Gastrocnemius medialis (tissue), 4 donors: ENCODE measurements at regions not wholly inside any gene's neighbourhood (a gene's known extent, or its start where the extent isn't known, plus 50 kb on each side); places are given as distances from the start of the nearest gene placed in this dataset.

ENCODE experiments used
- ATAC-seq, 2 donors: fragments of 150-250 bp; one replicate each; pipeline ENCODE4 v1.9.1; 2016
- DNase-seq, 2 donors: peaks; one replicate each; pipeline ENCODE4 v3.0.0-alpha.2; 2019
- H3K27ac ChIP-seq, 4 donors: fragments of 200-600 bp; sonication (generic); 1 replicate in 1 of 4; 2 replicates in 3 of 4; pipeline ENCODE4 v1.5.1; 2016 to 2018; ENCODE audit warnings: mild to moderate bottlenecking in 2 of 4, moderate library complexity in 1 of 4
- H3K27me3 ChIP-seq, 3 donors: fragments of 200-600 bp; sonication (generic) in 2 of 3; 1 replicate in 1 of 3; 2 replicates in 2 of 3; pipeline versions ENCODE4 v1.5.1 to v1.6.0; 2016 to 2019; ENCODE audit warnings: mild to moderate bottlenecking in 1 of 3, moderate library complexity in 1 of 3
- H3K36me3 ChIP-seq, 2 donors: fragments of 200-600 bp; sonication (generic) in 1 of 2; one replicate each; pipeline ENCODE4 v1.5.1; 2017 to 2018
- H3K4me1 ChIP-seq, 2 donors: fragments of 200-600 bp; sonication (generic) in 1 of 2; one replicate each; pipeline ENCODE4 v1.5.1; 2016 to 2017; ENCODE audit warnings: mild to moderate bottlenecking in 2 of 2
- H3K4me3 ChIP-seq, 4 donors: fragments of 200-600 bp; sonication (generic) in 3 of 4; 1 replicate in 1 of 4; 2 replicates in 3 of 4; pipeline ENCODE4 v1.5.1; 2016 to 2019; ENCODE audit warnings: mild to moderate bottlenecking in 2 of 4
- H3K9me3 ChIP-seq, 3 donors: fragments of 200-600 bp; sonication (generic) in 2 of 3; 1 replicate in 1 of 3; 2 replicates in 2 of 3; pipeline ENCODE4 v1.5.1; 2016 to 2019
- CTCF ChIP-seq, 5 experiments: fragments of 450-650 bp in 3 of 5; fragments of 200-600 bp in 2 of 5; sonication (generic) in 2 of 5; IDR thresholded peaks in 4 of 5; conservative IDR thresholded peaks in 1 of 5; 1 replicate in 4 of 5; 2 replicates in 1 of 5; pipeline ENCODE4 v1.5.1; 2016 to 2019; ENCODE audit warnings: antibody characterized with exemption in 5 of 5, mild to moderate bottlenecking in 3 of 5, moderate library complexity in 3 of 5
- POLR2A ChIP-seq, 2 donors: fragments of 450-650 bp; IDR thresholded peaks; one replicate each; pipeline ENCODE4 v1.6.1; 2017; ENCODE audit warnings: antibody characterized with exemption in 2 of 2, mild to moderate bottlenecking in 2 of 2, moderate library complexity in 2 of 2
- in situ Hi-C, 4 donors: fragments of 200-750 bp; cut with MboI; loops; one replicate each; pipeline versions ENCODE4 v1.15.0 to v1.8.0; 2017; ENCODE audit warnings: low sequenced_read_pairs in 4 of 4
- intact Hi-C: fragments of 100-400 bp; cut with DNase I; formaldehyde crosslinking; loops from one replicate; pipeline ENCODE4 v1.15.1; 2023; ENCODE audit warnings: low total_unique reads

- no peak overlapping the region for H3K4me3 ChIP-seq
- intact Hi-C loops, result no loop called here
- H3K36me3 ChIP-seq, result no peaks in the 10 kb centered on the region
- no peaks in the 10 kb centered on the region for H3K4me1 ChIP-seq
- H3K9me3 ChIP-seq, result no peaks in the 10 kb centered on the region
- H3K27ac ChIP-seq, result no peak overlapping the region
- DNase-seq (no peak), ATAC-seq (no peak)
- in situ Hi-C loops, result no loop called here
- H3K27me3 ChIP-seq, result peaks cover 0 to 18% (median 4%) of the 10 kb centered on the region in 3 donors
- TF ChIP-seq POLR2A (IDR thresholded peaks at IDR 0.05), result no peak
- TF ChIP-seq CTCF (IDR thresholded peaks at IDR 0.05 in 4 of 5, conservative IDR thresholded peaks at IDR 0.05 in 1 of 5), result no peak
These were observed 74.4 kb upstream of the ZC3H12A start for GRCh38 chr1:37399830-37400464.

- Histone ChIP-seq H3K4me1 (no peaks in the 10 kb centered on the region), H3K27ac (no peak overlapping the region), H3K9me3 (no peaks in the 10 kb centered on the region), H3K4me3 (no peak overlapping the region), H3K36me3 (no peaks in the 10 kb centered on the region), H3K27me3 (peaks cover 0 to 11% (median 4%) of the 10 kb centered on the region in 3 donors)
- intact Hi-C loops (no loop called here), in situ Hi-C loops (no loop called here)
- DNase-seq (no peak), ATAC-seq (no peak)
- no peak for TF ChIP-seq POLR2A (IDR thresholded peaks at IDR 0.05)
- TF ChIP-seq CTCF (IDR thresholded peaks at IDR 0.05 in 4 of 5, conservative IDR thresholded peaks at IDR 0.05 in 1 of 5), result no peak
These were observed 73.7 kb upstream of the ZC3H12A start for GRCh38 chr1:37400466-37401225.

- in situ Hi-C loops, result no loop called here
These were observed 71.2 kb upstream of the ZC3H12A start for GRCh38 chr1:37403166-37403565.

GRCh38 chr1:37404711-37405110 is 69.7 kb upstream of the ZC3H12A start:
- peaks cover 0 to 5% (median 3%) of the 10 kb centered on the region in 3 donors for H3K27me3 ChIP-seq
- H3K4me3 ChIP-seq, result no peak overlapping the region
- TF ChIP-seq POLR2A (IDR thresholded peaks at IDR 0.05) (no peak), CTCF (IDR thresholded peaks at IDR 0.05 in 4 of 5, conservative IDR thresholded peaks at IDR 0.05 in 1 of 5) (no peak)
- H3K27ac ChIP-seq, result no peak overlapping the region
- H3K4me1 ChIP-seq, result no peaks in the 10 kb centered on the region
- DNase-seq (no peak), ATAC-seq (no peak)
- no peaks in the 10 kb centered on the region for H3K36me3 ChIP-seq
- intact Hi-C loops, result no loop called here
- in situ Hi-C loops, result no loop called here
- no peaks in the 10 kb centered on the region for H3K9me3 ChIP-seq

More at GRCh38 chr1:37403166-37403565, 71.2 kb upstream of the ZC3H12A start:
- no peak for DNase-seq
- Histone ChIP-seq H3K27ac (no peak overlapping the region), H3K4me3 (no peak overlapping the region), H3K27me3 (peaks cover 0 to 3% (median 0%) of the 10 kb centered on the region in 3 donors), H3K9me3 (no peaks in the 10 kb centered on the region), H3K36me3 (no peaks in the 10 kb centered on the region), H3K4me1 (no peaks in the 10 kb centered on the region)
- intact Hi-C loops, result no loop called here
- ATAC-seq, result no peak
- no peak for TF ChIP-seq CTCF (IDR thresholded peaks at IDR 0.05 in 4 of 5, conservative IDR thresholded peaks at IDR 0.05 in 1 of 5)
- TF ChIP-seq POLR2A (IDR thresholded peaks at IDR 0.05), result no peak
